HK-2 (cell line): ENCODE measurements at regions not wholly inside any gene's neighbourhood (a gene's known extent, or its start where the extent isn't known, plus 50 kb on each side); places are given as distances from the start of the nearest gene placed in this dataset.
A peak's percentile ranks its signal among the peaks of the same experiment; 100 is the strongest.

Source experiments
- DNase-seq: peaks from one replicate; pipeline ENCODE4 v3.0.0-alpha.2; 2018; ENCODE audit not compliant: unreplicated experiment

- DNase-seq: no peak
These were observed 78.4 kb upstream of the CTTNBP2NL start for GRCh38 chr1:112317611-112318062.

- DNase-seq: no peak
These were observed 77.8 kb upstream of the CTTNBP2NL start for GRCh38 chr1:112318263-112318662.

- DNase-seq: no peak
These were observed 77.2 kb upstream of the CTTNBP2NL start for GRCh38 chr1:112318698-112319370.

- no peak for DNase-seq
These were observed 76.5 kb upstream of the CTTNBP2NL start for GRCh38 chr1:112319371-112320040.

GRCh38 chr1:112320058-112320457 is 76.0 kb upstream of the CTTNBP2NL start:
- no peak for DNase-seq

GRCh38 chr1:112322018-112322417 is 74.0 kb upstream of the CTTNBP2NL start:
- no peak for DNase-seq

- DNase-seq: no peak
These were observed 72.9 kb upstream of the CTTNBP2NL start for GRCh38 chr1:112322983-112323678.

- DNase-seq: no peak
These were observed 70.5 kb upstream of the CTTNBP2NL start for GRCh38 chr1:112325504-112325903.

- no peak for DNase-seq
These were observed 67.4 kb upstream of the CTTNBP2NL start for GRCh38 chr1:112328600-112328999.

- no peak for DNase-seq
These were observed 63.6 kb upstream of the CTTNBP2NL start for GRCh38 chr1:112332176-112333150.

GRCh38 chr1:112335351-112335750 is 60.7 kb upstream of the CTTNBP2NL start:
- DNase-seq: no peak

GRCh38 chr1:112337028-112337531 is 58.9 kb upstream of the CTTNBP2NL start:
- DNase-seq: peak; percentile 16

- no peak for DNase-seq
These were observed 54.0 kb upstream of the CTTNBP2NL start for GRCh38 chr1:112341986-112342385.

- DNase-seq: no peak
These were observed 53.5 kb upstream of the CTTNBP2NL start for GRCh38 chr1:112342558-112342957.

- no peak for DNase-seq
These were observed 51.1 kb upstream of the CTTNBP2NL start for GRCh38 chr1:112344754-112345423.
